ENCODE measurements at regions not wholly inside any gene's neighbourhood (a gene's known extent, or its start where the extent isn't known, plus 50 kb on each side); places are given as distances from the start of the nearest gene placed in this dataset.

- WGBS = 82% methylated on average over 5 of the region's 5 CpGs
- ATAC-seq = no peak
These were observed 93.6 kb downstream of the SNRPE start for GRCh38 chr1:203954788-203955552.

DNA sequence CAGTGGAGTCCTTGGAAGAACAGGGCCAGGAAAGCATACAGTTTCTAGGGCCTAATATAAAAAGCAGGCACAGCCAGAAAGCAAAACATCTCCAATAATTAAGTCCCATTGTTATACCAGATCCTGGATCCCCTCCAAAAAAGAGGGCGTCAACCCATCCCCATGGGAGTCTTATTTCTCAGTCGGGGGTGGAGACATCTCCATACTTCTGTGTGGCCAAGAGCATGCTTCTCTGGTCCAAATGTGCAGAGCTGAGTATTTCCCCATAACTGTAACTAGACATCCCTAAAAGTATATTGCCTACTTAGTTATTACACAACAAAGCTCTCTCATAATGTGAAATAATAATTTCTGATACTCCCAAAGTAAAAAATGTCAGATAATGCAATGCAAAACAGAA, 104.2 kb upstream of the SOX13 start:
- H3K27me3 ChIP-seq (ENCODE audit: control insufficient read depth, insufficient read depth) = no peaks in the 10 kb centered on the region
- no peaks in the 10 kb centered on the region for H3K4me1 ChIP-seq (ENCODE audit: control insufficient read depth, insufficient read depth, low read length)
- no peaks in the 10 kb centered on the region for H3K9me3 ChIP-seq (ENCODE audit: control insufficient read depth, low read length)
- ATAC-seq (peak; percentile 14 to 86), DNase-seq (peak in 1 of 3 donors; percentile 30)
- WGBS = 38% methylated on average over 2 of the region's 2 CpGs
- intact Hi-C loops (cut with DNase I) = no loop called here
- no peak overlapping the region for H3K4me3 ChIP-seq (ENCODE audit: low read length)
- H3K27ac ChIP-seq (ENCODE audit: low read length) = no peak overlapping the region

More at GRCh38 chr1:203954788-203955552, 93.6 kb downstream of the SNRPE start:
- intact Hi-C loops (cut with DNase I) = no loop called here
- no peak overlapping the region for H3K27ac ChIP-seq (ENCODE audit: low read length)
- H3K27me3 ChIP-seq (ENCODE audit: control insufficient read depth, insufficient read depth) = no peaks in the 10 kb centered on the region
- H3K4me3 ChIP-seq (ENCODE audit: low read length) = no peak overlapping the region
- no peaks in the 10 kb centered on the region for H3K4me1 ChIP-seq (ENCODE audit: control insufficient read depth, insufficient read depth, low read length)
- DNase-seq = no peak
- peaks cover 4% of the 10 kb centered on the region for H3K9me3 ChIP-seq (ENCODE audit: control insufficient read depth, low read length)

DNA sequence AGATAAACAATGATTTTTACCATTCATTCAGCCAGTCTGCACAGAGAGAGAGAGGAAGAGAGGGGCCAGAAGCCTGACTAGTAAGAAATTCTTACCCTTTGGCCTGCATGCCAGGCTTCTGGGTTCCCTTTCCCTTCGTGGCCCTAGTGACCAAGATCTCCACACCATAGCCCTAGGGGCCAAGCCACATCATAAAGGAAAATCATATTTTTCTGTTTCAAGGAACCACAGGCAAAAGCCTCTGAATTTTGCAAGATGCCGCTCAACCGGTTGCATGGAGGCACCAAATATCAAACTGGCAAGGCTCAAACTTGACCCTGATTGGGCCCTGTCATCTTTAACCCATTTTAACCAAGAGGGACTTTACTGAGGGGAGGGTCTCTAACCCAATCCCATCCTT, 103.1 kb upstream of the SOX13 start:
- no peak overlapping the region for H3K4me3 ChIP-seq (ENCODE audit: low read length)
- no peaks in the 10 kb centered on the region for H3K9me3 ChIP-seq (ENCODE audit: control insufficient read depth, low read length)
- H3K27me3 ChIP-seq (ENCODE audit: control insufficient read depth, insufficient read depth) = no peaks in the 10 kb centered on the region
- no peaks in the 10 kb centered on the region for H3K4me1 ChIP-seq (ENCODE audit: control insufficient read depth, insufficient read depth, low read length)
- ATAC-seq (no peak), DNase-seq (no peak)
- no peak overlapping the region for H3K27ac ChIP-seq (ENCODE audit: low read length)
- WGBS = 88% methylated on average over 3 of the region's 3 CpGs
- intact Hi-C loops (cut with DNase I) = no loop called here

DNA sequence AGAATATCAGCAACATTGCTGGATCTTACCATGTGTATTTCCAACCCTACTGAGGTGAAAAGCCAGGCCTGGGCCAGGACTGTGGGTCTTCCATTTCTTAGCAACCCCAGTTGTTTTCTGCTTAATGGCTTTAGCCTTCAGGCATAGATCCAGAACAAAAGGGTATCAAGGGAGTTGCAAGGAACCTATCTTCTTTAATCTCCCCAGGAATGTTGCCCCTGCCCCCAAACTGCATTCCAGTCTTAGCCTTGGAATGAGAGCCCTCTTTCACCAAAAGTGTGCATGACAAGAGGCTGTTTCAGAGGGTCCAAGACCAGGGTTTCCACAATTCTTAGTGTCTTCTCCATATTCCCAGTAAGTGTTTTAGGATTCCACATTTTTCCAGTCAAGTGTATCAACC, 87.9 kb upstream of the SOX13 start:
- Histone ChIP-seq H3K4me3 (ENCODE audit: low read length) (no peak overlapping the region), H3K4me1 (ENCODE audit: control insufficient read depth, insufficient read depth, low read length) (no peaks in the 10 kb centered on the region), H3K27ac (ENCODE audit: low read length) (no peak overlapping the region), H3K27me3 (ENCODE audit: control insufficient read depth, insufficient read depth) (no peaks in the 10 kb centered on the region), H3K9me3 (ENCODE audit: control insufficient read depth, low read length) (no peaks in the 10 kb centered on the region)
- intact Hi-C loops (cut with DNase I) = no loop called here
- DNase-seq (no peak), ATAC-seq (no peak)

DNA sequence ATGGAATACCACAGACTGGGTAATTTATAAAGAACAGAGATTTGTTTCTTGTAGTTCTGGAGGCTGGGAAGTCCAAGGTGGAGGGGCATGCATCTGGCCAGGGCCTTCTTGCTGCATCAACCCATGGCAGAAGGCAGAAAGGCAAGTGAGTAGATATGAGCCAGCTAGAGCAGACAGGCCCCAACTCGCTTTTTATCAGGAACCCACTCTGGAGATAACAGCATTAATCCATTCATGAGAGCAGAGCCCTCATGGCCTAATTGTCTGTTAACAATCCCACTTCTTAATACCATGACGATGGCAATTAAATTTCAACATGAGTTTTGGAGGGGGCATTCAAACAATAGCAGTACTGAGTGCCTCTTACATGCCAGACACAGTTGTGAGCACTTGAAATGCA, 87.2 kb upstream of the SOX13 start:
- WGBS = 68% methylated on average over 2 of the region's 2 CpGs
- Histone ChIP-seq H3K4me3 (ENCODE audit: low read length) (no peak overlapping the region), H3K9me3 (ENCODE audit: control insufficient read depth, low read length) (no peaks in the 10 kb centered on the region), H3K4me1 (ENCODE audit: control insufficient read depth, insufficient read depth, low read length) (no peaks in the 10 kb centered on the region), H3K27ac (ENCODE audit: low read length) (no peak overlapping the region), H3K27me3 (ENCODE audit: control insufficient read depth, insufficient read depth) (no peaks in the 10 kb centered on the region)
- DNase-seq (no peak), ATAC-seq (no peak)
- intact Hi-C loops (cut with DNase I) = no loop called here

DNA sequence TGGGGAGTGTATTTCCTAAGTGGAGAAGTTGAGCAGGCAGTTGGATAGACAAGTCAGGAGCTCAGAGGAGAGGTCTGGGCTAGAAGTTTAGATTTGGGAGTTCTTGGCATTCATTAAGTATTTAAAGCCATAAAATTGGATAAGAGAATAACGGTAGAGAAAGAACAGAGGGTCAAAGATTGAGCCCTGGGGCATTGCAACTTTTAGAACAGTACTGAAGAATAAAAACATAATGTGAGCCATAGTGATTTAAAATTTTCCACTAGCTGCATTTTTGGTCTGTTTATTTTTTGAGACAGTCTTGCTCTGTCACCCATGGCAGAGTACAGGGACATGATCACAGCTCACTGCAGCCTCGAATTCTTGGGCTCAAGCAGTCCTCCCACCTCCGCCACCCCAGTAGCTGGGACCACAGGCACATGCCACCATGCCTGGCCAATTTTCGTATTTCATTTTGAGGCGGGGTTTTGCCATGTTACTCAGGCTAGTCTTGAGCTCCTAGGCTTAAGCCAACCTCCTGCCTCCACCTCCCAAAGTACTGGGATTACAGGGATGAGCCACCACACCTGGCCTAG, 85.9 kb upstream of the SOX13 start:
- Histone ChIP-seq H3K27ac (ENCODE audit: low read length) (peak overlapping the region; percentile 35), H3K9me3 (ENCODE audit: control insufficient read depth, low read length) (no peaks in the 10 kb centered on the region), H3K4me1 (ENCODE audit: control insufficient read depth, insufficient read depth, low read length) (no peaks in the 10 kb centered on the region), H3K4me3 (ENCODE audit: low read length) (no peak overlapping the region), H3K27me3 (ENCODE audit: control insufficient read depth, insufficient read depth) (no peaks in the 10 kb centered on the region)
- WGBS = 73% methylated on average over 5 of the region's 5 CpGs
- DNase-seq = no peak
- ATAC-seq = peak in 1 of 2 donors; percentile 22
- intact Hi-C loops (cut with DNase I) = no loop called here

DNA sequence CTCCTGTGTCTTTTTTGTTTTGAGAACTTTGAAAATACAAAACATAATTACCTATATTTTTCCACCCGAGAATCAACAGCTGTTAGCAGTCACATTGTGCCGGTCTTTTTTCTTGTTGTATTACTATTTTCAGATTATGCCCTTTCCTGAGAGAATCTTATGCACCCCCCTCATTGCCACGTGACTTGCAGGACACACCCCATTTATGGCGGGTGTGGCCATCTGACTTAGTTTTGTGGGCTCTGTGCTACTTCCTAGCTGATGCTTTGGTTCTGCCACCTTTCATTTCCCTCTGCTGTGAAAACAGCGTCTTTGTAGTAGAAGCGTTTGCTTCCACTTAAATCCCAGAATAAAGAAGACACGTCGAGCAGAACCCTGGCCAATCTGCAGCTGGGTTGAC, 82.8 kb upstream of the SOX13 start:
- H3K4me1 ChIP-seq (ENCODE audit: control insufficient read depth, insufficient read depth, low read length) = no peaks in the 10 kb centered on the region
- no peak overlapping the region for H3K27ac ChIP-seq (ENCODE audit: low read length)
- DNase-seq = no peak
- H3K27me3 ChIP-seq (ENCODE audit: control insufficient read depth, insufficient read depth) = no peaks in the 10 kb centered on the region
- no peak overlapping the region for H3K4me3 ChIP-seq (ENCODE audit: low read length)
- 74% methylated on average over 8 of the region's 8 CpGs for WGBS
- H3K9me3 ChIP-seq (ENCODE audit: control insufficient read depth, low read length) = no peaks in the 10 kb centered on the region
- no peak for ATAC-seq
- intact Hi-C loops (cut with DNase I) = no loop called here

GRCh38 chr1:203992440-203992839, 80.5 kb upstream of the SOX13 start:
- H3K4me1 ChIP-seq (ENCODE audit: control insufficient read depth, insufficient read depth, low read length) = peaks cover 2% of the 10 kb centered on the region
- no peak overlapping the region for H3K27ac ChIP-seq (ENCODE audit: low read length)
- ATAC-seq (no peak), DNase-seq (no peak)
- H3K4me3 ChIP-seq (ENCODE audit: low read length) = no peak overlapping the region
- 72% methylated on average over 2 of the region's 2 CpGs for WGBS
- H3K9me3 ChIP-seq (ENCODE audit: control insufficient read depth, low read length) = no peaks in the 10 kb centered on the region
- H3K27me3 ChIP-seq (ENCODE audit: control insufficient read depth, insufficient read depth) = no peaks in the 10 kb centered on the region
- intact Hi-C loops (cut with DNase I) = no loop called here

DNA sequence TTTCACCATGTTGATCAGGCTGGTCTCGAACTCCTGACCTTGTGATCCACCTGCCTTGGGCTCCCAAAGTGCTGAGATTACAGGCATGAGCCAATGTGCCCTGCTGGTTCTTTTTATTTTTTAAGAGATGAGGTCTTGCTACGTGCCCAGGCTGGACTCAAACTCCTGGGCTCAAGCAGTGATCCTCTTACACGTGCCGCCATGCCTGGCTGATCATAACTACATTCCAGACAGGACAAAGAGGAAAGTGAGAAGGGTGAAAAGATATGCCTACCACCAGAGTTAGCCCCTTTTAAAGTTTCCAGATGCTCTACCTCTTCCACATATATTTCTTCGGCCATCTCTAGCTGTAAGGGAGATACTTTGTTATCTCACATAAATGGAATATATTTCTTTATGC, 79.7 kb upstream of the SOX13 start:
- Histone ChIP-seq H3K27ac (ENCODE audit: low read length) (no peak overlapping the region), H3K27me3 (ENCODE audit: control insufficient read depth, insufficient read depth) (no peaks in the 10 kb centered on the region), H3K4me1 (ENCODE audit: control insufficient read depth, insufficient read depth, low read length) (peaks cover 4% of the 10 kb centered on the region), H3K4me3 (ENCODE audit: low read length) (no peak overlapping the region), H3K9me3 (ENCODE audit: control insufficient read depth, low read length) (no peaks in the 10 kb centered on the region)
- ATAC-seq = no peak
- WGBS = 94% methylated on average over 5 of the region's 5 CpGs
- intact Hi-C loops (cut with DNase I) = no loop called here
- DNase-seq = no peak

- Histone ChIP-seq H3K4me3 (ENCODE audit: low read length) (no peak overlapping the region), H3K4me1 (ENCODE audit: control insufficient read depth, insufficient read depth, low read length) (peaks cover 4% of the 10 kb centered on the region), H3K27me3 (ENCODE audit: control insufficient read depth, insufficient read depth) (no peaks in the 10 kb centered on the region), H3K27ac (ENCODE audit: low read length) (no peak overlapping the region), H3K9me3 (ENCODE audit: control insufficient read depth, low read length) (no peaks in the 10 kb centered on the region)
- ATAC-seq (peak; percentile 29 to 35), DNase-seq (no peak)
- 25% methylated on average over 4 of the region's 4 CpGs for WGBS
- intact Hi-C loops (cut with DNase I) = no loop called here
These were observed 77.7 kb upstream of the SOX13 start for GRCh38 chr1:203995228-203995627.

- Histone ChIP-seq H3K4me3 (ENCODE audit: low read length) (no peak overlapping the region), H3K27ac (ENCODE audit: low read length) (no peak overlapping the region), H3K27me3 (ENCODE audit: control insufficient read depth, insufficient read depth) (no peaks in the 10 kb centered on the region), H3K9me3 (ENCODE audit: control insufficient read depth, low read length) (no peaks in the 10 kb centered on the region), H3K4me1 (ENCODE audit: control insufficient read depth, insufficient read depth, low read length) (peaks cover 4% of the 10 kb centered on the region)
- DNase-seq = no peak
- intact Hi-C loops (cut with DNase I) = no loop called here
- ATAC-seq = peak; percentile 33 to 49
- WGBS = 59% methylated on average over 4 of the region's 4 CpGs
These were observed 76.8 kb upstream of the SOX13 start for GRCh38 chr1:203996126-203996525.
